HG02840 (cell line): ENCODE measurements at regions not wholly inside any gene's neighbourhood (a gene's known extent, or its start where the extent isn't known, plus 50 kb on each side); places are given as distances from the start of the nearest gene placed in this dataset.

Experiments used
- ATAC-seq: cut with Tn5 transposase; IDR thresholded peaks from one replicate; pipeline ENCODE4 v1.9.1; 2021; ENCODE audit warnings: mild to moderate bottlenecking, moderate library complexity, moderate number of reproducible peaks; ENCODE audit not compliant: unreplicated experiment, low FRiP score

DNA sequence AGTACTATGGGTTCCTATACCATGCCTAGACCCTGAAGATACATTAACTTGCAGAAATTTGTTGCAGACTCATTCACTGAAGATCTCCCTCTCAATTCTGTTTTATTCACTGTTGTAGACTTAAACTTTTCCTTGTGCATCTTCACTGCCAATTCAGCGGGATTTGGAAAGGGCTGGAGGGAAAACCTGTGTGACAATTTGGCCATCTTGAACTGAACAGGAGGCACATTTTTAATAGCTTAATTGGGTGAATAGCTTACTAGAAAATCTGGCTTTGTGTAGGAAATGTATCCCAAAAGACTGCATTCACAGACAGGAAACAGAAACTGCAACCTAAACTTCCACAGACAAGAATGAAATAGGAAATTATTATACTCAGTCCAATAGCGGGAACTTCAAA lies 512.3 kb downstream of the XIRP2 start:
- no peak for ATAC-seq

DNA sequence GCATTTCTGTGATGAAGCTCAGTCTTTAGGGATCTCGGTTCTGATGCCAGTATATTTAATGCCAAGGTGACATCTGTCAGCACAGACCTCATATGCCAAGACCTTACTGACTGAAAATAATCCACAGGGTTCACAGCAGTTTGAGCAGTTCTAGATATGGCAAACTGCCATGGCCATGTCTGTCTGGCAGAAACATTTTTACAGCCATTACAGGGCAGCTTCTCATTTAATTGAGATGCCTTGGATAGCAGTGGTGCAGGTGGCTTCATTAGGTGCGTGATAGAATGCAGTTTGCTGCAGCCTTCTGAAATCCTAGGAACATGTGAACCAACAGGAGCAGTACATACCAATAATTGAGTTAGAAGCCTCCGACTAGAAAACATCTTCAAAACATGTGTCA lies 510.6 kb downstream of the XIRP2 start:
- no peak for ATAC-seq

DNA sequence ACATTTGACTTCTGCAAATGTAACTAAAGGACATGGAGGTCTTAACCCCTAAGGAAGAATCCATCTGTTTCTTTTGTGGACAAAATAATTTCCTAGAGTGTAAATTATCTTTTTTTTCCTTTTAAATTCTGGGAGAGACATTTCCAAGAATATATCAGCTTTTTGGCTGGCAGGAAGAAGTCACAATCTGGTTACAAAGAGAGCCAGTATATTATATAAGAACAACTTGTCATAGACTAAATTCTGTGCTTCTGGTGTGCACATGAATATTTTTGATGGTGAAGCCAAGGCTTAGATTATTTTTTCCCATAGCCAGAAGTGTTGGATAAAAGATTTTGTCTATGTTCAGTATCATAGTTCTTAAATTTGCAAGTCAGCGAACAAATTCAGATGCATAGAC lies 500.6 kb downstream of the XIRP2 start:
- no peak for ATAC-seq

DNA sequence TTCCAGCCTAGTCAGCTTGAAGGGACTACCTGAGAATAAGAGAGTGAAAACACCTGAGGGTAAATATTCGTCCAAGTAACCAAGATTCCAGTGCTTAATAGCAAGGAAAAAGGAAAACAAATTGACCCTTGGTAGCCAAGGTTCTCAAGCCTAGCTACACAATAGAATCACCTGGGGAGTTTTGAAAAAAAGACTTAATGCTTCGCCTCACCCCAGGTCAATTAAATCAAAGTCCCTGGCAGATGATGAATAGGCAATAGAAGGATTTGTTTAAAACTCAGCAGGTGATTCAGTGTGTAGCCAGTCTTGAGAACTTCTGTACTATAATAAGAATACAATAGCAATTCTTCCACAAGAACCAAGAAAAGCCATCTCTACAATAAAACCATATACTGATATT lies 500.2 kb downstream of the XIRP2 start:
- ATAC-seq = no peak

DNA sequence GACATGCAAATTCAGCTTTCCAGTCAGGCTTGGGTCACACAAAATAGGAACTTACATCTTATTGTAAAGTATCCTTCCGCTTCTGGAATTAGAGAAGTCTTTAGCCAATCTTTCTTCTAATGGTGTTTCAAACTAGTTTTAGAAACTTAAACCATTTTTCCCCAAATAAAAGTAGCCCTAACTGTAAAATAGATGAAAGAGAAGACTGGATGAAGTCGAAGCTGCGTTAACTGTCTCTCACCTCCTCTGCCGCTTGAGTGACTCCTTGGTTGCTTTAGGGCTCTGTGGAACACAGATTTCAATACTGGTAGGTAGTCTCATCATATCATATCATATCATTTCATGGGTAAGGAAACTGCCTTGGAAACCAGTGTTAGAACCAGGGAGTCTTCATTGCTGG lies 498.4 kb downstream of the XIRP2 start:
- ATAC-seq = no peak

DNA sequence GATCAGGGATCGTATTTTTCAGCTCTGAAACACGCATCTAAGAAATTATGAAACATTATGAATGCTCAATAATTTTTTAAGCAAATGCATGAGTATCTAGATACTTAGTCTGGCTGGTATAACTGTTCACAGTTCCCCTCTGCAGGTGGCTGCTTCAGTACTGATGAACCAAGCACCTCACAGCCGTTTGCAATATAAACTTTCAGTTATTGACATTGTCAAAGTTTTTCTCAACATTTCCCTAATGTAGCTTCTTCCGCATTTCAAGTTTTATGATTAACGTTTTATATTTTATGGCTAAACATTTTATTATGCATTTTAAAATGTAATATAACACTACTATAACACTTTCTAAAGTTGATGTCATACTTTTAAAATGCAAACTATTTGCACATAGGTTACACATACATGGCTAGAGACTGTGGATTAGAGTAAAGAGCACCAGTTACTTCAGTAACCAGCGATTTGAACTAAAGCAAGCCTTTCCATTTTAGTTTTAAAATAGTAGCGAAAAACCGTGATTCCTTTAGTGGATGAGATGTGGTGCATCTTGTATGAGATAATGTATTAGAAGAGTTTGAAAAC lies 495.4 kb downstream of the XIRP2 start:
- no peak for ATAC-seq

DNA sequence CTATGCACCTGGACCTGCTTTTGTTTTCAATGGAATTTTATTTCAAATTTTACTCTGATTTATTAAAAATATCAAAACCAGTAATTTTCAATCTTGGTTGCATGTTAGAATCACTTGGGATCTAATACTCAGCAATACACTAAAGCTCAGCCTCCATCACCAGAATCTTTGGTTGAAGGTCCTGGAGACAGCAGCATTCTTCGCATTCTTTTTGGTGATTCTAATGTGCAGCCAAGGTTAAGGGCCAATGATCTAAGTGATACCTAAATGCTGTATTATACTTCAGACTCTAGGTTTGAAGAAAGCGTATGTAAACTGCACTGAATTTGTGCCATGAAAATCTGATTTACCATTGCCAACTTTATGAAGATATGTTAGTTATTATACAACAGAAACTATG lies 493.1 kb downstream of the XIRP2 start:
- ATAC-seq = no peak

DNA sequence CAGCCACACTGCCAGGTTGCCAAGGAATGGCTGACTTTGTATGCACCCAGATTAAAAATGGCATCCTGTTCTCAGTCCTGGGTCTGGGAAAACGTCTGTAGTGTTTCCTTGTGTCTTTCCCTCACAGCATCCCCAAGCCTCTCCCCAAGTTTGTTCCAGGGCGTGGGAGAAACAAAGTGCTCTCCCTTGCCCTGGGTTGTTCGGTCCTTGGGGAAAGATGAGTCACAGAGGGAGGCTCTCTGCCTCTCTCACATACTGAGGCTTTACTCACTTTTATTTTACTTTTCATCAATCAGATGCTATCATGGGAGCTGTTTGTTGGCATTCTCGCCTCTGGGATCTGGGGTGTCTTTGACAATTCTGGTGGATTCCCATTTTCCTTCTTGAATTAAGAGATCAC lies 492.3 kb downstream of the XIRP2 start:
- ATAC-seq = no peak

DNA sequence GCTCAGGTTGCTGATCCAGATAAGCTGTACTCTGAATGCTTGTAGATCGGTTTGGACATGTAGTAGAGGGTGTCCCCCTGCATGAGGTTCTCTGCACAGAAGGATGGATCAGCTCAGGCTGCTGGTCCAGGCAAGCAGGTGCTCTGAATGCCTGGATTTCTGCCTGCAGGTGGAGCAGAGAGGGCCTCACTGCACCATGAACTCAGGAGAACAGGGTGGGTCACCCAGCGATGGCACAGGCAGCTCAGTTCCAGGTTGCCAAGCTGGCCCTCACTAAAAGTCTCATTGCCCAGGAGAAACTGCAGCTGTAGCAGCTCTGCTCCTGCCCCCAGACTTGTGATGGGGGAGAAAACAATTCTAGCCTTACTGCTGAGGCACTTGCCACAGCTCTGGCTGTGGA lies 491.8 kb downstream of the XIRP2 start:
- no peak for ATAC-seq

DNA sequence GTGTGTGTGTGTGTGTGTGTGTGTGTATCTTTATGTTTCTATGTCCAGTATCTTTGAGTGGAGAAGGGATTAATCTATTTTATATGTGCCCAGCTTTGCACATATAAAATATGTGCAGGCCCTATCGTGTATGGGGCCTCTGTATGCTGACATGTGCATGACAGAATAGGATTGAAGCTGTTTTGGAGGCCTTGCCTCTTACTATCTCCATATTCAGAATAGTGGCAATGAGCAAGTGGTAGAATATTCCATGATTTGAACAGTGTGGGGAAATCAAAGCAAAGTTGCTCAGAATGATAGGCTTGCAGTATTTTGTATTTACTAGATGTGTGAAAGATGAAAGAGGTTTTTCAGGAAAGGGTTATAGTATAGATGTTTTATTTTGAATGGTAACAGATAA lies 480.8 kb downstream of the XIRP2 start:
- ATAC-seq = no peak

DNA sequence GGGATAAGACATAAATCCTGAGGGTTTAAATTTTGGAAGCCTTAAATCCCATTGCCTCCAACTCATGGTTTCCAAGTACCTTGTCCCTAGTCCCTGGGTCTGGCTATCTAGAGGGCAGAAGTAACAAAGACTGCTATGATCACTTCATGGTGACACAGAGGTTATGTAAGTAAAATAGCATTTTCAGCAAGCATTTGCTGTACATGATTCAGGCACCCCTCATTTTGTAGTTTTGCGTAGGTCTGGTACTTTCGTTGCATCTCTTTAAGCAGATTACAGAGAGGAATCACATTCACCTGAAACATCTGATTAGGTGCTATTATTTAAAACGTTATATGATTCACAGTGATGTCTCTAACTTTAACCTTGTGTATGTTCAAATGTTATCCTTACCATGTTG lies 480.1 kb downstream of the XIRP2 start:
- no peak for ATAC-seq

DNA sequence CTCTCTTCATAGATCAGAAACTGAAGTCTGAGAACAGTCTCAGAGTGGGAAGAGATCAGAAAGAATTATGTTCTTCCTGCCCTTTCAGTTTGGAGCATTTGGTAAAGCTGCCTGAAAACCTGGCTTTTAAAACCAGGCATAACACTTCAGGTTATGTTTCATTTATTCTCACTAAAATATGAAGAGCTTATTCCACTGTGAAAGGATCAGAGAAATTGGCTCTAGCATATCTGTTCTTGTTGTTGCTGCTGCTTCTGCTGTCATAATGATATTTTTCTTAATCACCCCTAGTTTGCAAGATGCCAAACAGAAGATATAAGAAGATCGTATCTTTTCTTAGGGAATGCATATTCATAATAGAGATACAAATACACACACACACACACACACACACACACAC lies 476.9 kb downstream of the XIRP2 start:
- no peak for ATAC-seq

DNA sequence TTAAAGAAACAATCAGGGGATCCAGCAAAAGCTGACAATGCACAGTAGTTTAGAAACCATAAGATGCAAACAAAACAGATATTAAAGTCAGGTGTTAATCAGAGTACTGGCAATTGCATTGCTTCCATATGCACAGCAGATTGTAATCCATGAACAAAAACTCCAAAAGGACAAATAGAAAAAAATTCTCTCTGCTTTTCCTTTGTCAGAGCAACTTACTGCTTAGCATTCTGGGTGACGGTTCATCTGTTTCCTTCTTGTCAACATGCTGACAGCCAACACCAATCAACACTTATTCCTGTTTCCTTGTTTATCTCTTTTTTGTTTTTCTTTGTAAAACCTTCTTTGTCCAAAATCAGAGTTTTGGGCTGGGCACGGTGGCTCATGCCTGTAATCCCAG lies 473.1 kb downstream of the XIRP2 start:
- no peak for ATAC-seq

DNA sequence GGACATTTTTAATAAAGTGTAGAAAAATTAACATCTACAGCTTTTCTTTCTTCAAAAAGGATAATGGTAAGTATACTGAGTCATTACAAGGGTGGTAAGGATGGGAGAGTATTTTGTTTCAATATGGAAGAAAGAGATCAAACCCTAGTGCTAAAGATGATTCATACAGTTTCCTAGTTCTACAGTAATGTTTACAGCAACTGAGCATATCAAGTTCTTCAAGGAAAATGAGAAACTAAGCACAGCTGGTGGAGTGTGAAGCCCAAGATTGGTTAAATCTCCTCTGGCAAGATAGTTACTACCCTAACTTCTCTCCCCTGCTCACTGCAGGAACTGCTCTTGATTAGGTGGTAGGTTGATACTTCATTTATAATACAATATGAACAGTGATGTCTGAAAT lies 467.5 kb downstream of the XIRP2 start:
- no peak for ATAC-seq

DNA sequence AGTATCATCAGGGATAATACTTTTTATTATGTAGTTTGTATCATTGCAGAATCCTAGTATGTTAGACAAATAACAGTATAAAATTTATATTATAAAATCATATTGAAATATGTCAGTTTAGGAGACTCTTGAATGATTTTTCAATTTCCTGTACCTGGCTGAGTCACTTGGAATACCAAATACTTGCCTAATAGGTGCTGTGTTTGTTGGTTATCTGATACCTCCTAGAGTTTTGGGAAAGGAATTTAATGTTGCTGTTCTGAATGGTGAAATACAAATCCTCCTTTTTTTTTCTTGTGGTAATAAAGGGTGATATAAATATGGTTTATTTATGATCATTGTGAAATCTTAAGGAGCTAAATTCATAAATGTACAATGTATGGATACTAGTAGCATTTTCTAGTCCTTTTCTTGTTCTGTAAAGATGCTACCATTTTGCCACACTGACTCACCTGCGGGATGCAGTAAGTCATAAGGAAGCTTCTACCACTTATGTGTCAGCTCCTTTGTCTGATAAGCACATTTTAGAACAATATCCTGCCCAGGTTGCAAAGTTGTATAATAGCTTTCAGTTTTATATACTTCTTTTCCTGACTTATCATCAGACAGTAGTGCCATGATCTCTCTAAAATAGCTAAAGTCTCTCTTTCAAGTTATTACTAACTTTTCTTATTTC lies 465.5 kb downstream of the XIRP2 start:
- no peak for ATAC-seq

DNA sequence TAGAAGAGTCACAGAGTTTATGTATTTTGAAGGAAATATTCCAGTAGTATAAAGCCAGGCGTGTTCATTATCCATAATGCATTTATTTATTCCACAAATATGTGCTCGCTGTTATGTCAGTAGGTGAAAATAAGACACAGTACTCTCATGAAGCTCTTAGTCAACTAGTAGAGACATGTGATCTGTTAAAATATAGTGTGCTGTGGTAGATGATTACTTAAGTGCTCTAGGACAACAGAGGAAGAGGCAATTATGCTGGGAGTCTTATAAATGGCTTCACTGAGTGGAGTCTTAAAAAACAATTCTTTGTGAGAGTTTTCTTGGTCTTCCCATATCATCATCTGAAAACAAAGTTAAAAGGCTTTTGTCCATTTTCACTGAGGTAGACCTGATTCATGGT lies 457.3 kb downstream of the XIRP2 start:
- ATAC-seq = no peak

DNA sequence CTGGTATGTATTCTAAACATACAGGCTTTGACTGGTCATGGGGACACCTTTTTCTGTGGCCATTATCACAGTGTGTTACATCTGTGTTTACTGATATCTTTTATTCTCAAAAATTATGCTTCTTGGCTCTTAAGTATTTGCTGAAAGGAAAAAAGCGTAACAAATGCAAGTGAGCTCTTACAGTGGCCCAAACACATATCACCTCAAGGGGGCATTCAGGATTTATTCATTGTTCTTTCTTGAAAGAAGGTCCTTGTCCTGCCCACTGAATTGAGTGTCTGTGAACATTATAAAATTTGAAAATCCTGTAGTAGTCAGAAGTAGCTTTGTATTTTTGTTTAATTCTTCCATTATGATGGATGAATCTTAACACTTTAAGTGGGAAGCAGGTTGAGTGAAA lies 454.5 kb downstream of the XIRP2 start:
- ATAC-seq = no peak

DNA sequence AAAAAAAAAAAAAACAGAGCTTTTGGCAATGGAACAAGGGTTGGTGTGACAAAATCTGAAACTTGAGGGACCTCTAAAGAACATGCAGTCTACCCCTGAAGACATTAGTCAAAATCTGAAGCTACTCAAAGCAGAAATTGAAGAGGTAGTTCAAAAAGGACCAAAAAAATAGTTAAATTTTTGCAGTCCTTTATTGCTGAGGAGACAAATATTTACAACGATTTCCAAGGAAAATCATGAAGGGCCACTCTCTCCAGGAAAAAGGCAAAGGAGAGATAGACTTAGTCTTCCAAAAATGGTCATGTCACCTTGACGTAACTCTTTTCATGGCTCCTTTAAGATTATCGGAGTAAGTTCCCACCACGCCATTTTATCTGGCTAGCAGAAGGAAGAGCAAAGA lies 452.0 kb downstream of the XIRP2 start:
- no peak for ATAC-seq

DNA sequence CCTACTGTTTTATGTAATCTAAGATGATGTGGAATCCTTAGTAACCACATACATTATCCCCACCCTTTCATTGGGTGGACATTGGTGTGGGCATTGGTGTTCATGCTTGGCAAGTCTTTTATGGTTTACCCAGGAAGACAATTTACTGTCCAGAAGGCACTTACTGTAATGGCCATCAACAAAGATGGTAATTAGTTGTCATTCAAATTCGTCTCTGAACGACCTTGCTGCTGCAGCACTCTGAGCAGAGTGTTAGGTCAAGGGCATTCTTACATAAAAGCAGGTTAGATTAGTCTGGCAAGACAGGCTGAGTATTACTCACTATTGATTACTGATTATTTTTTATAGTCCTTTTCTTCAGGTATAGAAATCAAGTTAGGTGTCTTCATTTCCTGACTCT lies 447.9 kb downstream of the XIRP2 start:
- no peak for ATAC-seq

DNA sequence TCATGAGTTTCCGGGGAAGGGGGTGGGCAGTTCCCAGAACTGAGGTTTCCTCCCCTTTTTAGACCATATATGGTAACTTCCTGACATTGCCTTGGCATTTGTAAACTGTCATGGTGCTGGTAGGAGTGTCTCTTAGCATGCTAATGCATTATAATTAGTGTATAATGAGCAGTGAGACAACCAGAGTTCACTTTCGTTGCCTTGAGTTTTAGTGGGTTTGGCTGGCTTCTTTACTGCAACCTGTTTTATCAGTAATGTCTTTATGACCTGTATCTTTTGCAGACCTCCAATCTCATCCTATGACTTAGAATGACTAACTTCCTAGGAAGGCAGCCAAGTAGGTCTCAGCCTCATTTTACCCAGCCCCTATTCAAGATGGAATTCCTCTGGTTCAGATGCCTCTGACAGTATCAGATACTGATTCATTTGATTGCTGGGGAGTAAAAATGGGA lies 447.3 kb downstream of the XIRP2 start:
- no peak for ATAC-seq

DNA sequence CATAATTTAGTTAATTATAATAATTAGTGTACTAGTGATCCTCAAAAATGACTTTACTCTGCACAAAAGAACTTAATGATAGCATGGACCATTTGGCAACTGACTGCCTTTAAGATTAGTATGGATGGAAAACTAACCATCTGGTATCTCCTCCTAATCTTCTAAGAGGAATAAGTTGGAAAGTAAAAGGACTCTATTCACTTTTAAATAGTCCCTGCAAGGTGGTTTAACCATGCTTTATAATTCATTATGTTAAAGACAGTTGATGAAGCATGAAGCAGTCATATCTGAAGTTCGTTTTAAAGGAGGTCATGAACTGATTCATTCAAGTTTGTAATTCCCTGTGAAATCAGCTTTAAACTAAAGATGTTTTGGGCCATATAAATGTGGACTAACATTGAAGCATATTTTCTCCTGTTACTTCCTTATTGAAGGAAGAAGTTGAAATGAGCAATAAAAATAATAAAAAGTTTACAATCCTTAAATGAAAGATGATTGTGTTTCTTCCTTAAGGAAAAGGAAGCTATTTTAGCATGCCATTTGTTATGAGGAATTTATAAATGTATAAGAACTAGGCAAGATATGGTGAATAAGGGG lies 446.0 kb downstream of the XIRP2 start:
- ATAC-seq = no peak

DNA sequence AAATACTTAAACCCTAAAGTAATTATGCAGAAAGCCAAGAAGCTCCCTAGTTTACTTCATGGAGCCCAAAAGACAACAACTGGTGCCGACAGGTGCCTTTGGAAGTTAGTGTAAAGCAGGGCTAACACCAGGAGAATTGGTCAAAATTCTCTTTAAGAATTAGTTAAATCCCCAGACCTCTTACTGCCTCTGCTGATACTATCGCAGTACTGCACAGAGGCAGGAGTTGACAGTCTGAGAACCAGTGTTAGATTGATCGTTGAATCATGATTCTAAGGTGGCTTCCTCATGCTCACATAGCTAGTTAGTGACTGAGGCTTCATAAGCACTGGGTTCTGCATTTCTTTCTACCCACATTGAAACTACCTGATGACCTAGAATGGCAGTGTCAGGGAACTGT lies 445.0 kb downstream of the XIRP2 start:
- ATAC-seq = no peak
